SK-N-SH (cell line): ENCODE measurements at regions not wholly inside any gene's neighbourhood (a gene's known extent, or its start where the extent isn't known, plus 50 kb on each side); places are given as distances from the start of the nearest gene placed in this dataset.

ENCODE experiments used
- CTCF ChIA-PET: fragments of 300-600, 350-600 bp; formaldehyde crosslinking; extraction: SDS; loops from one replicate; lab custom pipeline; 2021; lab: Yijun Ruan, JAX
- POLR2A ChIA-PET: fragments of 350-600 bp; sonication (Branson Sonifier 250); formaldehyde crosslinking; extraction: SDS; loops from one replicate; lab custom pipeline; 2020; ENCODE audit warnings: antibody characterized with exemption, inconsistent platforms; lab: Yijun Ruan, JAX
- DNase-seq: peaks from one replicate; pipeline ENCODE4 v3.0.0; 2012
- H2AFZ ChIP-seq: fragments of 200-600 bp; sonication (generic); 2 replicates; pipeline ENCODE4 v1.8.1; 2016; ENCODE audit warnings: antibody characterized with exemption, mild to moderate bottlenecking, low read depth
- H3F3A ChIP-seq: fragments of 200-600 bp; sonication (generic); replicated peaks from 2 replicates; pipeline ENCODE3; 2016; ENCODE audit warnings: antibody characterized with exemption, mild to moderate bottlenecking; ENCODE audit not compliant: insufficient read depth
- H3K27ac ChIP-seq, 2 experiments: fragments of 200-500 bp in 1 of 2; fragments of 200-600 bp in 1 of 2; sonication (Bioruptor generic) in 1 of 2; sonication (generic), shearing (Covaris generic) in 1 of 2; 2 replicates each; pipeline versions ENCODE4 v1.5.1 to v1.6.1; 2014 to 2016; ENCODE audit warnings: low read depth in 2 of 2, inconsistent platforms in 1 of 2, low read length in 1 of 2, mild to moderate bottlenecking in 1 of 2, mixed read lengths in 1 of 2
- H3K27me3 ChIP-seq: fragments of 200-600 bp; sonication (generic), shearing (Covaris generic); 2 replicates; pipeline ENCODE4 v1.6.1; 2016; ENCODE audit warnings: mixed run types; ENCODE audit not compliant: insufficient read depth
- H3K36me3 ChIP-seq, 2 experiments: fragments of 200-500 bp in 1 of 2; fragments of 200-600 bp in 1 of 2; sonication (Bioruptor generic) in 1 of 2; sonication (generic) in 1 of 2; replicated peaks in 1 of 2; 2 replicates each; pipeline versions ENCODE3 to v1.5.1; 2014 to 2016; ENCODE audit warnings: low read length in 1 of 2, mild to moderate bottlenecking in 1 of 2; ENCODE audit not compliant: insufficient read depth in 2 of 2, control insufficient read depth in 1 of 2
- H3K4me1 ChIP-seq, 2 experiments: fragments of 200-500 bp in 1 of 2; fragments of 200-600 bp in 1 of 2; sonication (Bioruptor generic) in 1 of 2; sonication (generic), shearing (Covaris generic) in 1 of 2; 2 replicates each; pipeline versions ENCODE4 v1.5.1 to v1.6.1; 2014 to 2016; ENCODE audit warnings: low read depth in 1 of 2, low read length in 1 of 2, mixed run types in 1 of 2; ENCODE audit not compliant: insufficient read depth in 2 of 2, control insufficient read depth in 1 of 2
- H3K4me2 ChIP-seq: fragments of 200-600 bp; sonication (generic), shearing (Covaris generic); 2 replicates; pipeline ENCODE4 v1.6.1; 2017; ENCODE audit warnings: mixed run types
- H3K4me3 ChIP-seq, 2 experiments: fragments of 200-500 bp in 1 of 2; fragments of 200-600 bp in 1 of 2; sonication (Bioruptor generic) in 1 of 2; sonication (generic), shearing (Covaris generic) in 1 of 2; 2 replicates each; pipeline versions ENCODE4 v1.5.1 to v1.8.1; 2014 to 2016; ENCODE audit warnings: low read depth in 2 of 2, inconsistent platforms in 1 of 2, low read length in 1 of 2, mild to moderate bottlenecking in 1 of 2, mixed read lengths in 1 of 2, moderate library complexity in 1 of 2
- H3K79me2 ChIP-seq: fragments of 200-600 bp; sonication (generic); 2 replicates; pipeline ENCODE4 v1.8.1; 2017; ENCODE audit warnings: mild to moderate bottlenecking; ENCODE audit not compliant: insufficient read depth
- H3K9ac ChIP-seq: fragments of 200-600 bp; sonication (generic); 2 replicates; pipeline ENCODE4 v1.6.1; 2017; ENCODE audit warnings: mixed run types
- H3K9me2 ChIP-seq: fragments of 200-600 bp; sonication (generic); 2 replicates; pipeline ENCODE4 v1.6.1; 2017; ENCODE audit warnings: mixed run types
- H3K9me3 ChIP-seq: fragments of 200-600 bp; sonication (generic); 2 replicates; pipeline ENCODE4 v1.6.1; 2017; ENCODE audit warnings: mixed run types, mild to moderate bottlenecking, moderate library complexity
- H4K20me1 ChIP-seq: fragments of 200-600 bp; sonication (generic); 2 replicates; pipeline ENCODE4 v1.6.1; 2017; ENCODE audit warnings: mild to moderate bottlenecking, mixed run types; ENCODE audit not compliant: insufficient read depth
- CTCF ChIP-seq: fragments of 200-600 bp; sonication (generic); IDR thresholded peaks from 2 replicates; pipeline ENCODE4 v1.6.1; 2017; ENCODE audit warnings: antibody characterized with exemption, mild to moderate bottlenecking, moderate library complexity
- EZH2phosphoT487 ChIP-seq: fragments of 200-600 bp; sonication (generic); IDR thresholded peaks from 2 replicates; pipeline ENCODE4 v1.6.1; 2017; ENCODE audit warnings: low read depth, mixed run types, mild to moderate bottlenecking, antibody characterized with exemption, moderate library complexity, borderline replicate concordance
- GATA2 ChIP-seq: sonication (generic); formaldehyde crosslinking; IDR thresholded peaks from 2 replicates; pipeline ENCODE4 v1.5.0; 2020; ENCODE audit warnings: mild to moderate bottlenecking, missing genetic modification reagents
- REST ChIP-seq: IDR thresholded peaks from 2 replicates; pipeline ENCODE4 v1.6.1; 2012; ENCODE audit warnings: mild to moderate bottlenecking, low read depth, low read length, moderate library complexity
- RXRA ChIP-seq: IDR thresholded peaks from 2 replicates; pipeline ENCODE4 v1.4.0; 2012; ENCODE audit warnings: low read depth, mild to moderate bottlenecking, borderline replicate concordance
- SIN3A ChIP-seq: IDR thresholded peaks from 2 replicates; pipeline ENCODE4 v1.6.1; 2012; ENCODE audit warnings: low read depth, mild to moderate bottlenecking, low read length, moderate library complexity, borderline replicate concordance
- WGBS: methylation state at CpG from one replicate; pipeline ENCODE4 v1.1.6; 2017; ENCODE audit warnings: low lambda C conversion rate; 5-methylcytosine and 5-hydroxymethylcytosine counted together

GRCh38 chr16:51500306-51500705 is 349.2 kb upstream of the SALL1 start:
- TF ChIP-seq REST (no peak), SIN3A (no peak), RXRA (no peak)
- Histone ChIP-seq H3K4me3 (no peak overlapping the region), H3K9me3 (no peaks in the 10 kb centered on the region), H3K4me2 (no peak overlapping the region), H3K9ac (no peak overlapping the region), H3K79me2 (no peaks in the 10 kb centered on the region), H4K20me1 (no peaks in the 10 kb centered on the region), H3F3A (no peaks in the 10 kb centered on the region), H3K27me3 (no peaks in the 10 kb centered on the region), H3K4me1 (no peaks in the 10 kb centered on the region; a peak in 1 of 4 replicates), H3K36me3 (no peaks in the 10 kb centered on the region), H2AFZ (no peak overlapping the region), H3K27ac (no peak overlapping the region), H3K9me2 (no peaks in the 10 kb centered on the region)
- ChIA-PET CTCF (interaction anchor here (0.6 kb wide), 1 partner anchor 8 kb away, joined by 3 read pairs; no protein-coding TSS in a partner anchor), POLR2A (no interaction called here)
- no peak for DNase-seq
- WGBS = 14% methylated on average over 1 of the region's 1 CpG

- H3K27ac ChIP-seq = no peak overlapping the region
- no peaks in the 10 kb centered on the region for H4K20me1 ChIP-seq
- H3K9ac ChIP-seq = no peak overlapping the region
- H2AFZ ChIP-seq = no peak overlapping the region
- no peaks in the 10 kb centered on the region for H3K27me3 ChIP-seq
- ChIA-PET POLR2A (no interaction called here), CTCF (no interaction called here)
- no peak overlapping the region for H3K4me3 ChIP-seq
- no peaks in the 10 kb centered on the region for H3K9me2 ChIP-seq
- no peak for DNase-seq
- no peaks in the 10 kb centered on the region for H3K9me3 ChIP-seq
- H3K4me1 ChIP-seq = no peaks in the 10 kb centered on the region; a peak in 1 of 4 replicates
- H3K79me2 ChIP-seq = no peaks in the 10 kb centered on the region
- no peaks in the 10 kb centered on the region for H3K36me3 ChIP-seq
- H3F3A ChIP-seq = no peaks in the 10 kb centered on the region
- 33% methylated on average over 2 of the region's 2 CpGs for WGBS
- TF ChIP-seq CTCF (no peak), GATA2 (CRISPR knock-in tag) (no peak), EZH2phosphoT487 (no peak)
- no peak overlapping the region for H3K4me2 ChIP-seq
Measured at GRCh38 chr16:51497541-51498211, 346.6 kb upstream of the SALL1 start.
